Naive thymus-derived CD4-positive, alpha-beta T cell (primary cell): ENCODE measurements at regions not wholly inside any gene's neighbourhood (a gene's known extent, or its start where the extent isn't known, plus 50 kb on each side); places are given as distances from the start of the nearest gene placed in this dataset.

ENCODE experiments used
- ATAC-seq: fragments of 150-1000 bp; cut with Tn5 transposase; 2 replicates; pipeline ENCODE4 v1.10.0; 2021; ENCODE audit warnings: mild to moderate bottlenecking, moderate library complexity
- CTCF ChIA-PET: fragments of 350-600 bp; sonication (Branson Sonifier 250); formaldehyde crosslinking; loops from one replicate; lab custom pipeline; 2021; ENCODE audit warnings: antibody characterized with exemption; lab: Charles Lee
- POLR2A ChIA-PET: fragments of 350-600 bp; sonication (Branson Sonifier 250); formaldehyde crosslinking; loops from one replicate; lab custom pipeline; 2021; ENCODE audit warnings: antibody characterized with exemption, inconsistent platforms; lab: Charles Lee
- DNase-seq, 9 donors: peaks; one replicate each; pipeline versions ENCODE4 v3.0.0 to v3.0.0-alpha.2; 2020 to 2022; ENCODE audit warnings: mixed read lengths in 1 of 9
- H3K27ac ChIP-seq: one replicate; pipeline ENCODE4 v1.7.0; 2013; ENCODE audit warnings: mild to moderate bottlenecking, low read depth, low read length, moderate library complexity
- H3K27me3 ChIP-seq, 2 donors: one replicate each; pipeline ENCODE4 v1.7.0; 2013; ENCODE audit warnings: low read length in 2 of 2, mild to moderate bottlenecking in 2 of 2, moderate library complexity in 2 of 2; ENCODE audit not compliant: control insufficient read depth in 2 of 2, insufficient read depth in 2 of 2
- H3K36me3 ChIP-seq, 3 experiments: 1 replicate in 2 of 3; 2 replicates in 1 of 3; pipeline ENCODE4 v1.7.0; 2013; ENCODE audit warnings: low read length in 3 of 3, mild to moderate bottlenecking in 3 of 3, moderate library complexity in 1 of 3; ENCODE audit not compliant: insufficient read depth in 3 of 3, control insufficient read depth in 2 of 3
- H3K4me1 ChIP-seq, 2 donors: one replicate each; pipeline ENCODE4 v1.7.0; 2013; ENCODE audit warnings: low read length in 2 of 2, mild to moderate bottlenecking in 2 of 2, moderate library complexity in 1 of 2; ENCODE audit not compliant: control insufficient read depth in 2 of 2, insufficient read depth in 2 of 2
- H3K4me3 ChIP-seq: 2 replicates; pipeline ENCODE4 v1.7.0; 2013; ENCODE audit warnings: mild to moderate bottlenecking, low read length
- H3K9me3 ChIP-seq, 3 experiments: 1 replicate in 2 of 3; 2 replicates in 1 of 3; pipeline ENCODE4 v1.7.0; 2013; ENCODE audit warnings: low read length in 3 of 3; ENCODE audit not compliant: control insufficient read depth in 2 of 3
- H3K27ac Mint-ChIP-seq, 9 donors: one replicate each; pipeline ENCODE4 v1.8.0; 2020 to 2022; ENCODE audit warnings: mixed read lengths in 9 of 9, mild to moderate bottlenecking in 8 of 9, moderate library complexity in 5 of 9, inconsistent platforms in 2 of 9
- H3K27me3 Mint-ChIP-seq, 5 donors: one replicate each; pipeline ENCODE4 v1.8.0; 2021 to 2022; ENCODE audit warnings: mixed read lengths in 5 of 5, mild to moderate bottlenecking in 1 of 5
- H3K36me3 Mint-ChIP-seq, 5 donors: one replicate each; pipeline ENCODE4 v1.8.0; 2020 to 2022; ENCODE audit warnings: mixed read lengths in 5 of 5, mild to moderate bottlenecking in 3 of 5, inconsistent platforms in 1 of 5
- H3K4me1 Mint-ChIP-seq, 7 donors: one replicate each; pipeline ENCODE4 v1.8.0; 2020 to 2022; ENCODE audit warnings: mixed read lengths in 7 of 7, mild to moderate bottlenecking in 3 of 7, inconsistent platforms in 1 of 7
- H3K4me3 Mint-ChIP-seq, 10 donors: one replicate each; pipeline ENCODE4 v1.8.0; 2020 to 2022; ENCODE audit warnings: mild to moderate bottlenecking in 10 of 10, mixed read lengths in 10 of 10, moderate library complexity in 6 of 10, inconsistent platforms in 2 of 10
- H3K9me3 Mint-ChIP-seq, 11 donors: one replicate each; pipeline ENCODE4 v1.8.0; 2020 to 2022; ENCODE audit warnings: mixed read lengths in 11 of 11, mild to moderate bottlenecking in 4 of 11, inconsistent platforms in 1 of 11, moderate library complexity in 1 of 11
- intact Hi-C, 2 donors: fragments of 100-400 bp; cut with micrococcal nuclease; formaldehyde crosslinking; loops; one replicate each; pipeline ENCODE4 v1.15.1; 2023

- Mint-ChIP-seq H3K4me1 (no peaks in the 10 kb centered on the region), H3K27me3 (no peaks in the 10 kb centered on the region), H3K4me3 (no peak overlapping the region), H3K36me3 (no peaks in the 10 kb centered on the region), H3K27ac (no peak overlapping the region), H3K9me3 (peaks cover 0 to 24% (median 16%) of the 10 kb centered on the region in 11 donors)
- ChIA-PET CTCF (no interaction called here), POLR2A (no interaction called here)
- H3K36me3 ChIP-seq: no peaks in the 10 kb centered on the region
- no peaks in the 10 kb centered on the region for H3K27me3 ChIP-seq
- intact Hi-C loops: no loop called here
- no peak overlapping the region for H3K4me3 ChIP-seq
- no peaks in the 10 kb centered on the region for H3K9me3 ChIP-seq
- ATAC-seq (no peak), DNase-seq (no peak)
- no peaks in the 10 kb centered on the region for H3K4me1 ChIP-seq
- no peak overlapping the region for H3K27ac ChIP-seq
These were observed 643.8 kb downstream of the HDGFL1 start for GRCh38 chr6:23213193-23213592.

- Mint-ChIP-seq H3K9me3 (peaks cover 0 to 20% (median 12%) of the 10 kb centered on the region in 11 donors), H3K36me3 (no peaks in the 10 kb centered on the region), H3K27me3 (no peaks in the 10 kb centered on the region), H3K4me3 (no peak overlapping the region), H3K27ac (no peak overlapping the region), H3K4me1 (no peaks in the 10 kb centered on the region)
- intact Hi-C loops: no loop called here
- H3K9me3 ChIP-seq: no peaks in the 10 kb centered on the region
- no peaks in the 10 kb centered on the region for H3K4me1 ChIP-seq
- no peaks in the 10 kb centered on the region for H3K36me3 ChIP-seq
- ChIA-PET CTCF (no interaction called here), POLR2A (no interaction called here)
- ATAC-seq (no peak), DNase-seq (no peak)
- no peak overlapping the region for H3K27ac ChIP-seq
- H3K27me3 ChIP-seq: no peaks in the 10 kb centered on the region
- no peak overlapping the region for H3K4me3 ChIP-seq
These were observed 644.3 kb downstream of the HDGFL1 start for GRCh38 chr6:23213651-23214050.

DNA sequence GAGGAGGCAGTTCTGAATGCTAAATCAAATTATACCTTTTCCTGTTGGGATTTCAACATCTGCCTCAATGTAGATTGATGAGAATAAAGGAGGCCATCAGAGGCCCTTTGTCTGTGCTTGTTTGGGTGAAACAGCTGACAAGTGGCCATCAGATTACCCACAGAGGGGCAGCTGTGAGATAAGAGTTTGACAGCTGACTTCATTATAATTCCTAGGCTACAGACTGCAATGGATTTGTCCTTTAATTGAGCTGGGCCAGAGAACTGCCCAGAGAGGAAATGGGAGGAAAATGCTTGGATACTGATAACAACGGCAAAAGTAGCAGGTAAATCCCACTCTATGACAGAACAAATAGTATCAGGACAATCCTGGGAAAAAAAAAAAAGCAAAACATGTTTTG, 649.4 kb downstream of the HDGFL1 start:
- H3K27me3 Mint-ChIP-seq: no peaks in the 10 kb centered on the region
- peaks cover 0 to 12% (median 4%) of the 10 kb centered on the region in 11 donors for H3K9me3 Mint-ChIP-seq
- ChIA-PET POLR2A (no interaction called here), CTCF (no interaction called here)
- intact Hi-C loops: no loop called here
- Histone ChIP-seq H3K4me1 (no peaks in the 10 kb centered on the region), H3K4me3 (no peak overlapping the region), H3K9me3 (no peaks in the 10 kb centered on the region), H3K27ac (no peak overlapping the region), H3K36me3 (no peaks in the 10 kb centered on the region), H3K27me3 (no peaks in the 10 kb centered on the region)
- no peaks in the 10 kb centered on the region for H3K36me3 Mint-ChIP-seq
- no peak for DNase-seq
- H3K4me1 Mint-ChIP-seq: no peaks in the 10 kb centered on the region
- ATAC-seq: no peak
- H3K4me3 Mint-ChIP-seq: no peak overlapping the region
- no peak overlapping the region for H3K27ac Mint-ChIP-seq

DNA sequence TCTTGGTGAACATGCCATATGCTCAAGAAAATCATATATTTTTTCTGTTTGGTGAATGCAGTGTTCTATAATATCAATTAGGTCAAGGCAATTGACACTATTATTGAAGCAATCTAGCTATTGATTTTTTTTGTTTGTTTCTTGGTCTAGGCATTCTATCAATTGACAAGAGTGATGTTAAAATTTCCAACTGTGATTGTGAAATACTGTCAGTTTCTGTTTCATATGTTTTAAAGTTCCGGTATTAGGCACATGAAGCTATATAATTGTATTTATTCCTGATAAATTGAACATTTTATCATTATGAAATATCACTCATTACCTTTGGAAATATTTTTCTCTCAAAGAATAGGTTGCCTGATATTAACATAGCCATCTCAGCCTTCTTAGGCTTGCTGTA, 653.4 kb downstream of the HDGFL1 start:
- H3K27ac ChIP-seq: no peak overlapping the region
- no peaks in the 10 kb centered on the region for H3K27me3 Mint-ChIP-seq
- no peaks in the 10 kb centered on the region for H3K4me1 Mint-ChIP-seq
- ChIA-PET CTCF (no interaction called here), POLR2A (no interaction called here)
- H3K36me3 Mint-ChIP-seq: peaks cover 0 to 2% (median 0%) of the 10 kb centered on the region in 5 donors
- no peaks in the 10 kb centered on the region for H3K9me3 ChIP-seq
- no peak for DNase-seq
- no peaks in the 10 kb centered on the region for H3K36me3 ChIP-seq
- no peak overlapping the region for H3K4me3 Mint-ChIP-seq
- H3K27ac Mint-ChIP-seq: no peak overlapping the region
- no peak overlapping the region for H3K4me3 ChIP-seq
- H3K27me3 ChIP-seq: no peaks in the 10 kb centered on the region
- intact Hi-C loops: no loop called here
- no peaks in the 10 kb centered on the region for H3K4me1 ChIP-seq
- peaks cover 6 to 31% (median 10%) of the 10 kb centered on the region in 11 donors for H3K9me3 Mint-ChIP-seq
- no peak for ATAC-seq

- no peak overlapping the region for H3K4me3 ChIP-seq
- no peak overlapping the region for H3K27ac Mint-ChIP-seq
- intact Hi-C loops: no loop called here
- no peaks in the 10 kb centered on the region for H3K9me3 ChIP-seq
- H3K27ac ChIP-seq: no peak overlapping the region
- no peaks in the 10 kb centered on the region for H3K4me1 ChIP-seq
- H3K4me1 Mint-ChIP-seq: no peaks in the 10 kb centered on the region
- ChIA-PET POLR2A (no interaction called here), CTCF (no interaction called here)
- H3K36me3 Mint-ChIP-seq: peaks cover 0 to 3% (median 0%) of the 10 kb centered on the region in 5 donors
- H3K27me3 Mint-ChIP-seq: no peaks in the 10 kb centered on the region
- no peak overlapping the region for H3K4me3 Mint-ChIP-seq
- no peaks in the 10 kb centered on the region for H3K27me3 ChIP-seq
- DNase-seq (no peak), ATAC-seq (no peak)
- no peaks in the 10 kb centered on the region for H3K36me3 ChIP-seq
- H3K9me3 Mint-ChIP-seq: peaks cover 6 to 35% (median 15%) of the 10 kb centered on the region in 11 donors
These were observed 655.2 kb downstream of the HDGFL1 start for GRCh38 chr6:23224540-23224939.

DNA sequence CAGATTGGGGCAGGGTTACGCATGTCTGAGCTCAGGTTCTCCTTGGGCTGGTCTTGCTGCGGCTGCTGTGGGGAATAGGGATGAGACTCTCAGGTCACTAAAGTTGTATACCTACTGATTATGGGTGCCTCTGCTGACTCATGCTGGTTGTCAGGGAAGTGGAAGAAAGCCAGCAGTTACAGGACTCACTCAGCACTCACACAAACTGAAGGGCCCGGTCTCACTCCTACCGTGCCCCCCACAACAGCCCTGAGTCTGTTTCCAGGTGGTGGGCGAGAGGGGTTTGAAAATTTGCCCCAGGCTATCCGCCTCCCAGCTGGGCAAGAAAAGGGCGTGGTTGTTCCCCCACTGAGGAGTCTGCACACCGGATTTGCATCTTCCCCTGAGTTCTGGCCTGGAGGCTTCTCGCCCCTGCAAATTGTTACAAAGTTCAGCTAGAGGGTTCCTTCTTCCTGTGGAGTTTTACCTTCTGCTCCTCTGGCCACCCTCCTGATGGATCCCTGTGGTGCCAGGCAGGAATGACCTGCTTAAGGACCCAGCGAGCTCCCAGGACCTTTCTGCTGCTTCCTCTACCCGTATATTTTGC, 659.2 kb downstream of the HDGFL1 start:
- Histone ChIP-seq H3K36me3 (no peaks in the 10 kb centered on the region), H3K27me3 (no peaks in the 10 kb centered on the region), H3K27ac (no peak overlapping the region), H3K9me3 (no peaks in the 10 kb centered on the region), H3K4me1 (no peaks in the 10 kb centered on the region), H3K4me3 (no peak overlapping the region)
- Mint-ChIP-seq H3K4me1 (no peaks in the 10 kb centered on the region), H3K27me3 (no peaks in the 10 kb centered on the region), H3K27ac (no peak overlapping the region), H3K4me3 (no peak overlapping the region), H3K36me3 (peaks cover 0 to 3% (median 0%) of the 10 kb centered on the region in 5 donors), H3K9me3 (peaks cover 5 to 35% (median 16%) of the 10 kb centered on the region in 11 donors)
- ChIA-PET POLR2A (no interaction called here), CTCF (no interaction called here)
- DNase-seq: no peak
- intact Hi-C loops: no loop called here
- no peak for ATAC-seq

- no peak overlapping the region for H3K4me3 ChIP-seq
- Mint-ChIP-seq H3K4me1 (no peaks in the 10 kb centered on the region), H3K4me3 (no peak overlapping the region), H3K36me3 (no peaks in the 10 kb centered on the region), H3K27me3 (no peaks in the 10 kb centered on the region), H3K9me3 (peaks cover 0 to 14% (median 2%) of the 10 kb centered on the region in 11 donors), H3K27ac (no peak overlapping the region)
- no peak for DNase-seq
- intact Hi-C loops: no loop called here
- no peak for ATAC-seq
- H3K27ac ChIP-seq: no peak overlapping the region
- POLR2A ChIA-PET: no interaction called here
- no peaks in the 10 kb centered on the region for H3K36me3 ChIP-seq
- H3K27me3 ChIP-seq: no peaks in the 10 kb centered on the region
- no peaks in the 10 kb centered on the region for H3K9me3 ChIP-seq
- H3K4me1 ChIP-seq: no peaks in the 10 kb centered on the region
- CTCF ChIA-PET: no interaction called here
These were observed 674.5 kb downstream of the HDGFL1 start for GRCh38 chr6:23243854-23244253.
